Retina (tissue), 1 donor: ENCODE measurements at regions not wholly inside any gene's neighbourhood (a gene's known extent, or its start where the extent isn't known, plus 50 kb on each side); places are given as distances from the start of the nearest gene placed in this dataset.

Source experiments
- DNase-seq: peaks from one replicate; pipeline ENCODE4 v3.0.0-alpha.2; 2016

- DNase-seq: no peak
Measured at GRCh38 chr19:28425046-28425931, 787.7 kb downstream of the UQCRFS1 start.

- DNase-seq: no peak
Measured at GRCh38 chr19:28424662-28425045, 788.3 kb downstream of the UQCRFS1 start.

- no peak for DNase-seq
Measured at GRCh38 chr19:28424077-28424476, 788.9 kb downstream of the UQCRFS1 start.

- DNase-seq: no peak
Measured at GRCh38 chr19:28422791-28423650, 789.9 kb downstream of the UQCRFS1 start.

GRCh38 chr19:28422046-28422445 is 790.9 kb downstream of the UQCRFS1 start:
- DNase-seq: no peak

- no peak for DNase-seq
Measured at GRCh38 chr19:28420811-28421550, 792.0 kb downstream of the UQCRFS1 start.

- DNase-seq: no peak
Measured at GRCh38 chr19:28419312-28419711, 793.6 kb downstream of the UQCRFS1 start.

GRCh38 chr19:28417361-28417760 is 795.6 kb downstream of the UQCRFS1 start:
- DNase-seq: no peak

GRCh38 chr19:28416245-28416644 is 796.7 kb downstream of the UQCRFS1 start:
- DNase-seq: no peak

GRCh38 chr19:28414748-28415147 is 798.2 kb downstream of the UQCRFS1 start:
- no peak for DNase-seq

GRCh38 chr19:28409859-28410258 is 803.1 kb downstream of the UQCRFS1 start:
- no peak for DNase-seq

- no peak for DNase-seq
Measured at GRCh38 chr19:28406966-28407365, 806.0 kb downstream of the UQCRFS1 start.

- no peak for DNase-seq
Measured at GRCh38 chr19:28405346-28405742, 807.6 kb downstream of the UQCRFS1 start.

GRCh38 chr19:28404472-28404871 is 808.5 kb downstream of the UQCRFS1 start:
- DNase-seq: no peak

- no peak for DNase-seq
Measured at GRCh38 chr19:28403690-28404089, 809.3 kb downstream of the UQCRFS1 start.

GRCh38 chr19:28402701-28403290 is 810.2 kb downstream of the UQCRFS1 start:
- DNase-seq: no peak

- DNase-seq: no peak
Measured at GRCh38 chr19:28401739-28402424, 811.1 kb downstream of the UQCRFS1 start.

GRCh38 chr19:28400953-28401671 is 811.8 kb downstream of the UQCRFS1 start:
- DNase-seq: no peak

GRCh38 chr19:28399187-28399586 is 813.8 kb downstream of the UQCRFS1 start:
- DNase-seq: no peak

- no peak for DNase-seq
Measured at GRCh38 chr19:28397800-28398199, 815.2 kb downstream of the UQCRFS1 start.

- DNase-seq: no peak
Measured at GRCh38 chr19:28397306-28397705, 815.6 kb downstream of the UQCRFS1 start.
